Prostate gland (tissue), 2 donors: ENCODE measurements at regions not wholly inside any gene's neighbourhood (a gene's known extent, or its start where the extent isn't known, plus 50 kb on each side); places are given as distances from the start of the nearest gene placed in this dataset.

Source experiments
- DNase-seq: peaks from one replicate; pipeline ENCODE4 v3.0.0-alpha.2; 2019; ENCODE audit warnings: low spot score
- H3K27ac ChIP-seq, 2 donors: fragments of 200-600 bp; sonication (generic); 2 replicates each; pipeline ENCODE4 v1.5.1; 2017 to 2019
- H3K27me3 ChIP-seq: fragments of 200-600 bp; sonication (generic); replicated peaks from 2 replicates; pipeline ENCODE4 v1.5.1; 2019; ENCODE audit not compliant: insufficient read depth
- H3K36me3 ChIP-seq, 2 donors: fragments of 200-600 bp; sonication (generic); 1 replicate in 1 of 2; 2 replicates in 1 of 2; pipeline versions ENCODE4 v1.5.1 to v1.8.1; 2017 to 2019
- H3K4me1 ChIP-seq: fragments of 200-600 bp; sonication (generic); replicated peaks from 2 replicates; pipeline ENCODE4 v1.5.1; 2019
- H3K4me3 ChIP-seq, 2 donors: fragments of 200-600 bp; sonication (generic); 2 replicates each; pipeline ENCODE4 v1.5.1; 2017 to 2019
- H3K9me3 ChIP-seq: fragments of 200-600 bp; sonication (generic); 2 replicates; pipeline ENCODE4 v1.5.1; 2017
- POLR2A ChIP-seq: fragments of 450-650 bp; IDR thresholded peaks from one replicate; pipeline ENCODE4 v1.6.1; 2016; ENCODE audit warnings: antibody characterized with exemption, mild to moderate bottlenecking
- POLR2AphosphoS5 ChIP-seq: sonication (generic); formaldehyde crosslinking; IDR thresholded peaks from one replicate; pipeline ENCODE4 v1.6.1; 2017; ENCODE audit warnings: antibody characterized with exemption
- WGBS: methylation state at CpG from one replicate; pipeline ENCODE4 v1.1.5; 2018; 5-methylcytosine and 5-hydroxymethylcytosine counted together
- intact Hi-C: fragments of 100-400 bp; cut with DNase I; formaldehyde crosslinking; loops from one replicate; pipeline ENCODE4 v1.14.2; 2022
- TF ChIP-seq, protein P1 (sequence below), 4 experiments: fragments of 200-600 bp in 2 of 4; fragments of 450-650 bp in 2 of 4; sonication (generic) in 2 of 4; IDR thresholded peaks; 1 replicate in 3 of 4; 2 replicates in 1 of 4; pipeline ENCODE4 v1.5.1; 2016 to 2019; ENCODE audit warnings: antibody characterized with exemption in 4 of 4, mild to moderate bottlenecking in 2 of 4, moderate library complexity in 2 of 4

- H3K27ac ChIP-seq: no peak overlapping the region
- TF ChIP-seq POLR2AphosphoS5: no peak
- TF ChIP-seq, protein P1, sequence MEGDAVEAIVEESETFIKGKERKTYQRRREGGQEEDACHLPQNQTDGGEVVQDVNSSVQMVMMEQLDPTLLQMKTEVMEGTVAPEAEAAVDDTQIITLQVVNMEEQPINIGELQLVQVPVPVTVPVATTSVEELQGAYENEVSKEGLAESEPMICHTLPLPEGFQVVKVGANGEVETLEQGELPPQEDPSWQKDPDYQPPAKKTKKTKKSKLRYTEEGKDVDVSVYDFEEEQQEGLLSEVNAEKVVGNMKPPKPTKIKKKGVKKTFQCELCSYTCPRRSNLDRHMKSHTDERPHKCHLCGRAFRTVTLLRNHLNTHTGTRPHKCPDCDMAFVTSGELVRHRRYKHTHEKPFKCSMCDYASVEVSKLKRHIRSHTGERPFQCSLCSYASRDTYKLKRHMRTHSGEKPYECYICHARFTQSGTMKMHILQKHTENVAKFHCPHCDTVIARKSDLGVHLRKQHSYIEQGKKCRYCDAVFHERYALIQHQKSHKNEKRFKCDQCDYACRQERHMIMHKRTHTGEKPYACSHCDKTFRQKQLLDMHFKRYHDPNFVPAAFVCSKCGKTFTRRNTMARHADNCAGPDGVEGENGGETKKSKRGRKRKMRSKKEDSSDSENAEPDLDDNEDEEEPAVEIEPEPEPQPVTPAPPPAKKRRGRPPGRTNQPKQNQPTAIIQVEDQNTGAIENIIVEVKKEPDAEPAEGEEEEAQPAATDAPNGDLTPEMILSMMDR (IDR thresholded peaks at IDR 0.05): no peak
- no peak for TF ChIP-seq POLR2A
- H3K4me3 ChIP-seq: no peak overlapping the region
- no peaks in the 10 kb centered on the region for H3K27me3 ChIP-seq
- WGBS: 70% methylated on average over 4 of the region's 4 CpGs
- no peaks in the 10 kb centered on the region for H3K9me3 ChIP-seq
- H3K36me3 ChIP-seq: no peaks in the 10 kb centered on the region
- intact Hi-C loops: no loop called here
- H3K4me1 ChIP-seq: no peaks in the 10 kb centered on the region
- DNase-seq: no peak
These were observed 174.8 kb downstream of the PTEN start for GRCh38 chr10:88038268-88038667.

GRCh38 chr10:88039496-88040200 lies 176.2 kb downstream of the PTEN start:
- Histone ChIP-seq H3K4me3 (no peak overlapping the region), H3K36me3 (no peaks in the 10 kb centered on the region), H3K27ac (no peak overlapping the region), H3K27me3 (no peaks in the 10 kb centered on the region), H3K9me3 (no peaks in the 10 kb centered on the region), H3K4me1 (no peaks in the 10 kb centered on the region)
- TF ChIP-seq, protein P1 (IDR thresholded peaks at IDR 0.05): no peak
- TF ChIP-seq POLR2AphosphoS5: no peak
- no peak for TF ChIP-seq POLR2A
- intact Hi-C loops: no loop called here
- WGBS: 85% methylated on average over 6 of the region's 6 CpGs
- no peak for DNase-seq

- Histone ChIP-seq H3K36me3 (no peaks in the 10 kb centered on the region), H3K4me1 (no peaks in the 10 kb centered on the region), H3K4me3 (no peak overlapping the region), H3K27me3 (no peaks in the 10 kb centered on the region), H3K27ac (peak overlapping the region in 1 of 2 donors; percentile 28), H3K9me3 (no peaks in the 10 kb centered on the region)
- DNase-seq: no peak
- intact Hi-C loops: no loop called here
- TF ChIP-seq POLR2AphosphoS5 (no peak), POLR2A (no peak)
- TF ChIP-seq, protein P1 (IDR thresholded peaks at IDR 0.05): no peak
- 44% methylated on average over 11 of the region's 11 CpGs for WGBS
These were observed 178.1 kb downstream of the PTEN start for GRCh38 chr10:88041243-88042159.

GRCh38 chr10:88042160-88043100 lies 179.0 kb downstream of the PTEN start:
- TF ChIP-seq POLR2AphosphoS5 (peak; percentile 84), POLR2A (no peak)
- DNase-seq: peak; percentile 73
- no peaks in the 10 kb centered on the region for H3K27me3 ChIP-seq
- intact Hi-C loops: no loop called here
- H3K4me1 ChIP-seq: no peaks in the 10 kb centered on the region
- H3K27ac ChIP-seq: peak overlapping the region; percentile 28 to 56
- no peaks in the 10 kb centered on the region for H3K36me3 ChIP-seq
- whole genome bisulfite sequencing: 28% methylated on average over 19 of the region's 19 CpGs
- no peak overlapping the region for H3K4me3 ChIP-seq
- no peaks in the 10 kb centered on the region for H3K9me3 ChIP-seq

DNA sequence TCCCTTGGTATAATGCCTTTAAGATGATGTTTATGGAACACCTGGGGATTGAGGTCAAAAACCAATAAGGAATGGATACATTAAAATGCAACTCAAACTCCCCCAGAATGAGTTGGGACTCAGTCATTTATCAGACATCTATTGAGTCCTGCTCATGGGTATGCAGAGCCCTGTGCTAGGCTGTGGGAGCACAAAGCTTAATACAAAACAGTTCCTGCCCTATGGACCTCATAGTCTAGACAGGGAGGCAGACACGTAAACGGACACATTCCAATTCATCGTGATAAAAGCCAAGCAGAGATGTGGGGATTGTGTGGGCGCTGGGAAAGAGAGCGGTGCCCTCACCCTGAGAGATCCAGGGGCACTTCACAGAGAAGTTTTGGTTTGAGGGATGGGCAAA lies 181.7 kb downstream of the PTEN start:
- Histone ChIP-seq H3K27me3 (no peaks in the 10 kb centered on the region), H3K4me1 (no peaks in the 10 kb centered on the region), H3K36me3 (no peaks in the 10 kb centered on the region), H3K9me3 (no peaks in the 10 kb centered on the region), H3K4me3 (no peak overlapping the region), H3K27ac (peak overlapping the region in 1 of 2 donors; percentile 5)
- DNase-seq: no peak
- WGBS: 57% methylated on average over 5 of the region's 5 CpGs
- intact Hi-C loops: no loop called here
- TF ChIP-seq POLR2A (no peak), POLR2AphosphoS5 (no peak)
- TF ChIP-seq, protein P1 (IDR thresholded peaks at IDR 0.05): no peak
